DND-41 (cell line): ENCODE measurements at regions not wholly inside any gene's neighbourhood (a gene's known extent, or its start where the extent isn't known, plus 50 kb on each side); places are given as distances from the start of the nearest gene placed in this dataset.

Experiments used
- CTCF ChIP-seq: IDR thresholded peaks from 2 replicates; pipeline ENCODE4 v1.5.1; 2012; ENCODE audit warnings: borderline replicate concordance, low read length, moderate library complexity, mild to moderate bottlenecking; ENCODE audit not compliant: poor library complexity, severe bottlenecking; ENCODE audit errors: extremely low read depth
- EZH2 ChIP-seq: IDR thresholded peaks from 3 replicates; pipeline ENCODE4 v1.6.1; 2012; ENCODE audit warnings: borderline replicate concordance, low read depth, mild to moderate bottlenecking, moderate library complexity, low read length, inconsistent platforms; ENCODE audit not compliant: severe bottlenecking

DNA sequence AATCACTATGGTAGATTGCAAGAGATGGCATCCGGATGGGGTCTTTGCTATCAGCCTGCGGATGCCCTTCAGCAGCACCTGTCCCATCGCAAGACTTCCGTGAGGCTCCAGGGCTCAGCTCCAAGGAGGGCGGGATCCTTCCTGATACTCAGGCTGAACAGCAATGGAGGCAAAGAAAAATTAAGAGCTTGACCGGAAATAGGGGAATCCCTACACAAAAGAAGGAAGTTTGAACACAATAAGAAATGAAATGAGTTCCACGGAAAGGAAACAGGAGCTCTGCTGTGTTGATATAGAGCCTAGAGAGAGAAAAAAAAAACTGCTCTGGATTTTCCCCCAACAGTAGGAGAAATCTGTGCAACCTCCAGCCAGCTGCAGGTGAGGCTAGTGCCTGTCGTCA is 91.9 kb downstream of the ARL4C start:
- TF ChIP-seq CTCF: no peak
- no peak for TF ChIP-seq EZH2
